MG63 (cell line): ENCODE measurements at regions not wholly inside any gene's neighbourhood (a gene's known extent, or its start where the extent isn't known, plus 50 kb on each side); places are given as distances from the start of the nearest gene placed in this dataset.

ENCODE experiments used
- DNase-seq: peaks from one replicate; pipeline ENCODE4 v3.0.0-alpha.2; 2020
- H3K27me3 ChIP-seq: fragments of 250-450 bp; sonication (Bioruptor Pico); 2 replicates; pipeline ENCODE4 v1.5.1; 2020; ENCODE audit warnings: mild to moderate bottlenecking, moderate library complexity
- H3K36me3 ChIP-seq: fragments of 250-450 bp; sonication (Bioruptor Pico); 2 replicates; pipeline ENCODE4 v1.5.1; 2020; ENCODE audit warnings: mild to moderate bottlenecking, moderate library complexity
- H3K4me3 ChIP-seq: fragments of 250-450 bp; sonication (Bioruptor Pico); 2 replicates; pipeline ENCODE4 v1.5.1; 2020; ENCODE audit warnings: mild to moderate bottlenecking, moderate library complexity
- H3K9me3 ChIP-seq: fragments of 250-450 bp; sonication (Bioruptor Pico); 2 replicates; pipeline ENCODE4 v1.5.1; 2020; ENCODE audit warnings: mild to moderate bottlenecking, moderate library complexity

DNA sequence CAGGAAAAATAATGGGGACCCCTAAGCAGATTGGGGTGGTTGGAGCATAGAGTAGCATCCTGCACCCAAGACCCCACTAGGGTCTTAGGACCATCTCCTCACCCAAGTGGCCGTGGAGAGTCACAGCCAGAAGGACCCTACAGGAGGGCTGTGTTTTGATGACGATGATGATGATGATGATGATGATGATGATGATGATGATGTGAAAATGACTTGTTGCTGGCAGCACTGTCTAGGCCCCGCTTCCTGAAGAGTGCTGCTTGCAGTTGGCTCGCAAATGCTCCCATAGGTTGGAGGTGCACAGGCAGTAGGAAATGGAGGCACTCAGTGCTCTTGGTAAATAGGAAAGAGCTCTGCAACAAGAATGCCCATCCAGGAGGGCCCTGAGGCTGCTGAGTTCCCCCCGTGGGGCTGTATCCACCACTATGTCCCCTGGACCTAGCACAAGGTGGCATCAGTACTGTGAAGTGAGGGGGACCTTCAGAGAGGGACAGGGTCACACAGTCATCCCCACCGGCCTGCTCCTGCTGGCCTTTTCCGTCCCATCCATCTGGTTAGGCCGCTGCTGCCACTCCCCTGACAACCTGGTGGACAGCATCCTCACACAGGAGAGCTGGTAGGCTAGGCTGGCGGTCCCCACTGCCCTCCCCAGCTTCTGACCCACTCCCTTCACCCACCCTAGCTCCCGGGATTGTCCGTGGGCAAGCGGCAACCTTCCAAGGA lies 139.6 kb downstream of the FOXD2 start:
- Histone ChIP-seq H3K9me3 (no peaks in the 10 kb centered on the region), H3K27me3 (peaks cover 2% of the 10 kb centered on the region; the same call in 1 of the 2 replicates), H3K36me3 (no peaks in the 10 kb centered on the region), H3K4me3 (no peak overlapping the region)
- DNase-seq: no peak

DNA sequence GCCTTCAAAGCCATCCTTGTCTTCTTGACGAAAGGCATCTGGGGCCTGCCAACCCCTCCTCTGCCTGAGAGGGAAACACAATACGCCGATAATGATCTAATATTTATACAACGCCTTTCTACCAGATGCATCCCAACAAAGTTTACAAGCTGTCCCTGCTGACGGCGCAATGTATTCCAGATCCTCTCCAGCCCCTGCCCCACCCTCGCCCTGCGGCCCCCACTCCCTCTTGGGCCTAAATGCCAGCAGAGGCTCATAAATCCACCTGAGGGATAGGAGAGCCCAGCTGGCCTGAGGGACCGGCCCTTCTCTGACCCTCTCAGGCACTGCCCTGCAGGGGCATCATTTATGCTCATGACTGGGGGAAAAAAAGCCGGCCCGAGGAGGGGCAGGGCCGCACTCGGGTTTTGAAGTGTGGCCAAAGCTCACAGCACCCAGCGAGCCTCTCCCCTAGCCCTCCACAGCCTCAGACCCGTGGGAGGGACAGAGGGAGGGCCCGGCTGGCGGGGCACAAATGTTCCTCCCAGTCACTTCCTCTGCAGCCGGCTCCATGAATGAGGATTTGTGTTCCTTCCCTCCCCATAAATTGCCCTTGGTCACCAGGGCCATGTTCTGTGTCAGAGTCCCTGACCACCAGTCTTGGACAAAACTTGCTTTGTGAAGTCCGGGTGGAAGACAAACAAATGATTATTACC lies 140.3 kb downstream of the FOXD2 start:
- Histone ChIP-seq H3K9me3 (no peaks in the 10 kb centered on the region), H3K36me3 (no peaks in the 10 kb centered on the region), H3K27me3 (peaks cover 2% of the 10 kb centered on the region; the same call in 1 of the 2 replicates), H3K4me3 (no peak overlapping the region)
- no peak for DNase-seq

DNA sequence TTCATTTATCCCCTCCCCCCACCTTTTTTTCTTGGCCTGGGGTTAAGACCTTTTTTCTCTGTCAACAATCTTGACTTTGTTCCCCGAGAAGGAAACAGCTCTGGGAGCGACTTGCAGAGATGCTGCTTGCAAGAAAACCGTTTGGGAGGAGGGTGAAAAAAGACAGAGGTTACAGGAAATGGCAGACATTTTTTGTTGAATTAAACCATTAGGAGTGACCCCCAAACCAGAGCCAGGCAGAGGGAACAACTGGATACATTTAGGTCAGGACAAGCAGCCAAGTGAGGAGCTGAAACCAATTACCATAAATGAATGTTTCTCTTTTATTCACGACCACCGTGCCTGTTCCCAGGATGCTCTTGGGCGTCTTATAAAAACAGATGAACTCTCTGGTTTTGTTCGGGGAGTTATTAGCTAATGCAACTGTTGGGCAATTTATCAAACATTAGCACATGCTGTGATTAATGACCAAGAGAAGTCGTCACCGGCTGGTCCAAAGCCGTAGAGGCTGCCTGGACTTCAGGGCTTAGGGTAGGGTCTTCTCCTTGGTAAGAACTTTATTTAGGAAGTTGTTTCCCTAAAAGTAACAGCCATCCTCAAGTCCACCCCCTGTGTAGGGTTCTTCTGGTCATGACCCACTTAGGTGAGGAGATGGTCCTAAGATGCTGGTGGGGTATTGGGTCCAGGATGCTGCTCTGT lies 141.0 kb downstream of the FOXD2 start:
- no peaks in the 10 kb centered on the region for H3K36me3 ChIP-seq
- H3K9me3 ChIP-seq: no peaks in the 10 kb centered on the region
- DNase-seq: no peak
- no peak overlapping the region for H3K4me3 ChIP-seq
- H3K27me3 ChIP-seq: peaks cover 2% of the 10 kb centered on the region; the same call in 1 of the 2 replicates

DNA sequence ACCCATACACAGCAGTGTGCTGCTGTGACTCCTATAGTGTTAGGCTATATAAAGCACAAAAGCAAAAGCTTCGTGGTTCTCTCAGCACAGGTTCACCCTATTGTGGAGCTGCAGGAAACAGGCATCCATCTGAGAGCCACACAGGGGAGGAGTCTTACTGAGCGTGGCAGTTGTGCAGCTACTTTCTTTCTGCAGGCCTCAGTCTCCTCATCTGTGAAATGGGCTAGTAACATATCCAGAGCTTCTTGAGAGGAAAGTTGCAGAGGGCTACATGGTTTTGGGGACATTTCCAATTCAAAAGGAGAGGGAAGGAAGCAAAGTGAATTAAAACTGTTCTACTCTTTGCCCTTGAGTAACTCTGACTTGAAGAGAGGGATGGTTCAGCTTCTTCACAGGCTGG lies 142.0 kb downstream of the FOXD2 start:
- H3K36me3 ChIP-seq: no peaks in the 10 kb centered on the region
- DNase-seq: no peak
- H3K9me3 ChIP-seq: no peaks in the 10 kb centered on the region
- peaks cover 2% of the 10 kb centered on the region; the same call in 1 of the 2 replicates for H3K27me3 ChIP-seq
- no peak overlapping the region for H3K4me3 ChIP-seq

DNA sequence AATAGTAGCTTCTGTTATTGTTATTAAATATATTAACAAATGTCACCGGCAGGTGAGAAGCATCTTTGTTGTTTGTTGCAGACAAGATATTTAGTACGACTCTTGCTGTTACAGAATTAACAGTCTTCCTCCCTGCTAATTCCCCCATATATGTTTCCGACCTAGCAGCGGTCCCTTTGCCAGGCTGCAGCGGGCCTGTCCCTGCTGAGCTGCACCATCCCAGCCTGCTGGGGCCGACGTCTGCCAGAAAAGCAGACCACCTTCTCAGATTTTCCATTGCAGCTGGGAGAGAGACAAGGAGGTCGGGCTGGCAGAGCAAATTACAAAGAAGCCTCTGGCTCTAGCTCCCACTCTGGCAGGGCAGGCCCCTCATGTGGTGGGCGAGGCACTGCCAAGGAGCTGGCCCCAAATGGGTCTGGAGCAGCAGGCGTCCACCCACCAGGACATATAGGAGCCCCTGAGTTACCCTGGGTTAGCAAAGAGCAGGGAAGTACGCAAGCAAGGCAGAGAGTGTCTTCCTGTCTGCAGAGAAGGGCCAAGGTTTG lies 142.7 kb downstream of the FOXD2 start:
- peaks cover 4% of the 10 kb centered on the region; the same call in 1 of the 2 replicates for H3K27me3 ChIP-seq

DNA sequence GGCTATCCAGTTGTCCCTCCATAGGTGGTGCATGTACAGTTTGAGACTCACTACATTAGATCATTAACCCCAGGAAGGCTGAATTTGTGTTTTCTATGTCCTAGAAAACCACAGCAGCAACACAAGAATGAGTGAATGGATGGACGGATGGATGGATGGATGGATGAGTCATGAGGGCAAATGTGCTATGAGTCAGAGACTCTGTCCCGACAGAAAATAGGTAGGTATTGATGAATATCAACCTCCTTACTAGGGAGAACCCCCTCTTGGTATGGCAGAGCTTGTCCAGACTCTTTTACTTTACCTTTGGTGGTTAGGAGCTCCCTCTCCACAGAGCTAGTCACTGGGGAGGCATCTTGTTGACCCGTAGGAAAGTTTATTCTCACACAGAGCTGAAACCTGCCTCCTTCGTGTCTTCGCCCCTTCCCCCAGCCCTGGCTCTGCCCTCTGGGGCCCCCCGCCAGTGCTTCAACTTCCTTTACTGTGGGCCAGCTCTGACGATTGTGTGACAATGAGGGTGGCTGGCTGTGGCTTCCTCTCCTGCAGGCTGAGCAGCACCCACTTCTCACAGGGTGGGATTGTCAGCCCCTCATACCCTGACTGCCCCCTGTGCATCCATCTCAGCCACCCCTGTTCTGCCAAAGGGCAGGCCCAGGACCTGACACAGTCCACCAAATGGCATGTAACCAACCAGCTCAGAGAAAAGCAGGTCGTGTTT lies 145.2 kb downstream of the FOXD2 start:
- Histone ChIP-seq H3K27me3 (peaks cover 4% of the 10 kb centered on the region; the same call in 1 of the 2 replicates), H3K4me3 (no peak overlapping the region), H3K36me3 (no peaks in the 10 kb centered on the region), H3K9me3 (no peaks in the 10 kb centered on the region)
- no peak for DNase-seq

More for the DNA sequence above, 142.7 kb downstream of the FOXD2 start:
- no peak for DNase-seq
- Histone ChIP-seq H3K4me3 (no peak overlapping the region), H3K36me3 (no peaks in the 10 kb centered on the region), H3K9me3 (no peaks in the 10 kb centered on the region)

DNA sequence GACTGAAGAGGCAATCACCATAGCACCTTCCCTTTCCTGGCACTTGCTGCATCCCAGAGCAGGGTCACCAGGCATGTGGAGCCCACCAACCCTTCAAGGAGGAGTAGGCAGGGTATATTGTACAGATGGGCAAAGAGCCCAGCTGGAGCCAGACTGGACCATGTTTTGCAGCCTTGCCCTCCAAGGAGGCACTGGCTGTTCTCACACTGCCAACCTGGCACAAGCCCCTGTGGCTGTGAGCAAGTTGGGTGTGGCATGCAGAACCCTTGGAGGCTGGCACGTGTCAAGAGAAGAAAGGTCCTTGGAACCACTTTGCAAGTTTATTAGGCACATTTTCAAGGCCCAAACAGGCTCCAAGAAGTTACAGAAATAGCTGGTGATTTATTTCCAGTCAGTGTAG lies 146.4 kb downstream of the FOXD2 start:
- Histone ChIP-seq H3K4me3 (no peak overlapping the region), H3K36me3 (no peaks in the 10 kb centered on the region), H3K27me3 (peaks cover 4% of the 10 kb centered on the region; the same call in 1 of the 2 replicates), H3K9me3 (no peaks in the 10 kb centered on the region)
- peak; percentile 21 for DNase-seq

DNA sequence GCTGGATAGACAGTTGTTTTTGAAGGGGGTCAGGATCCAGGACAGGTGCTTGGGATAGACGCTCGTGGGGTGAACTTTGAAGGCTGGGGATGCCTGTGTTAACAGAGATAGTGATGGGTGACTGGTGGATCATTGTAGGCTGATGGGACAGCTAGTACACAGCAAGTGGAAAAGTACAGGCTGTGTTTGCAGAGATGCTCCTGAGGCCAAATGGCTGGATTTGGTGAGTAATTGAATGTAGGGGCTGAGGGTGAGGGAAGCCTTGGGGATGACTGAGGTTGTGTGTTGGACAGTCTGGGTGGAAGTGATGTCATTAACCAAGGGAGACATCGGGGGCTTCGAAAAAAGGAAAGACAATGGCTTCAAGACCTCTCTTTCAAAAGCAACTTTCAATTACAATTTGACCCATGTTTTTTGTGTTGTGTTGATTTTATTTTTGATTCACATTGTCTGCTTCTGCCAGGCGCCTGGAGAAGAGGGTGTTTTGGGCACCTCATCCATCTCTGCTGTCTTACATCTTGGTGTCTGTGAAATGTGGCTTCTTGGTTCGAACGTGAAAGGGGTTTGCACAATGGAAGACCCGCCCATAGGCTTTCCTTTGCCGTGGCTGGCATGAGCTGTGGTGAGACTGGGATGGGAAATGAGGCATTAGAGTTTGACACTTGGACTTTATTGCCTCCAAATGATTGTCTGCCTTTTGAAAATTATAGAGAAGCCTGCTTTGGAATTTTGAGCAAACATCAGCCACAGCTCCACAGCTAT lies 147.5 kb downstream of the FOXD2 start:
- Histone ChIP-seq H3K4me3 (no peak overlapping the region), H3K27me3 (peaks cover 4% of the 10 kb centered on the region; the same call in 1 of the 2 replicates)
- no peak for DNase-seq

DNA sequence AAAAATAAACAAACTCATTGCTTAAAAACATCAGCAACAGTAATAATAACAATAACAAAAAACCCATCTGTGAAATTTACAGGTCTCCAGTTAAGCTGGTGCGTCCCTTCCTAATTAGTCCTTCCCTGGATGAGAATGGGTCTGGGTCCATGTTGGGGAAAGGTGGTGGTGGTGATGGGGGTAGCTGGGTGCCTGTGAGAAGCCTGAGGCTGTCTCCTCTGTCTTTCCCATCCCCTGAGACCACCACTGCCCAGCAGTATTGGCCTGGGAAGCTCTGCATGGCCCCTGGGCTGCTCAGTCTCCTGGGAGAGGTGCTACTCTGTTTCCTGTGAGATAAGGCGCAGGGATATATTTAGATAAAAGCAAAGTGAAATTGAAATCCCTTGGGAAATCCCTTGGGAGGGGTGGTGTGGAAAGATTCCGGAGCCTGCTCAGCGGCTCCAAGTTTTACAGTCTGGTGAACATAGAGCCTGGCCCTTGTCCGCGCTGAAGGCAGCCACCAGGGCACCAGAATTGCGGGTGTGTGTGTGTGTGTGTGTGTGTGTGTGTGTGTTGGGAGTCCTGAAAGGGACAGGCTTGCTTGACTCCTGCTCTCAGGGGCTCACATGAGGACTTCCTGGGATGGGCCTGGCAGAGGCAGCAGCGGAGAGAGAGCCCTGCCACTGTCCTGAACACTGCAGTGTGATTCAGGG lies 150.2 kb downstream of the FOXD2 start:
- H3K36me3 ChIP-seq: no peaks in the 10 kb centered on the region
- DNase-seq: no peak
- no peak overlapping the region for H3K4me3 ChIP-seq
- H3K27me3 ChIP-seq: peaks cover 2% of the 10 kb centered on the region; the same call in 1 of the 2 replicates
- H3K9me3 ChIP-seq: no peaks in the 10 kb centered on the region

More for the DNA sequence above, 147.5 kb downstream of the FOXD2 start:
- Histone ChIP-seq H3K36me3 (no peaks in the 10 kb centered on the region), H3K9me3 (no peaks in the 10 kb centered on the region)

DNA sequence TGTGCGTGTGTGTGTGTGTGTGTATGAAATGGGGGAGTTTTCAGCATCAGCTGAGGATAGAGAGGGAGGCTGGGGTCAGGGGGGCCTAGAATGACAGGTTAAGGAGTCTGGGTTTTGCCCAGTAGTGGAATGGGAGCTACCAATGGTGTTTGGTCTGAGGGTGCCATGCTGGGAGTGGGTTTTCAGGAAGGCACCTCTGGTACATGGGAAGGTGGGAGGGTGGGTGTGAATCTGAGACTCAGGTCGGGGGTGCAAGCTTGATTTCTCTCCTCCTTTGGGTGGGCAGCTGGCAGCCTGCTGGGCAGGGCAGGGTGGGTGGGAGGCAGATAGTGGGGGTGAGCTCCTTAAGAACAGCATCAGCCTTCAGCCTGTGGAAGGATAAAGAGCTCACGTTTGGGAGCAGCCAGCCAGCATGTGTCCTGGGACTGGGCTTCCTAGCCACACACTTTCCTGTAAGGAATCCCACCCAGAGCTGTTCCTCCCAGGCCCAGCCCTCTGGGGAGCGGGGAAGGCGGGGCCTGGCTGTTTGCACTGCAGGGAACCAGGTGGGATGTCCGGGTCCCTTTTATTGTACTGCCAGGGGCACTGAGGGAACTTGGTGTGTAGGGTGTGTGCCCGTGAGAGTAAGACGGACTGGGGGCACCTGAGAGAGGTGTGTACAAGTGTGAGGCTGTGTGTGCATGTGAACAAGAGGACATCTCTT lies 152.8 kb downstream of the FOXD2 start:
- H3K36me3 ChIP-seq: no peaks in the 10 kb centered on the region
- no peaks in the 10 kb centered on the region for H3K9me3 ChIP-seq
- no peaks in the 10 kb centered on the region; the same call in 1 of the 2 replicates for H3K27me3 ChIP-seq
- no peak overlapping the region for H3K4me3 ChIP-seq
- no peak for DNase-seq

DNA sequence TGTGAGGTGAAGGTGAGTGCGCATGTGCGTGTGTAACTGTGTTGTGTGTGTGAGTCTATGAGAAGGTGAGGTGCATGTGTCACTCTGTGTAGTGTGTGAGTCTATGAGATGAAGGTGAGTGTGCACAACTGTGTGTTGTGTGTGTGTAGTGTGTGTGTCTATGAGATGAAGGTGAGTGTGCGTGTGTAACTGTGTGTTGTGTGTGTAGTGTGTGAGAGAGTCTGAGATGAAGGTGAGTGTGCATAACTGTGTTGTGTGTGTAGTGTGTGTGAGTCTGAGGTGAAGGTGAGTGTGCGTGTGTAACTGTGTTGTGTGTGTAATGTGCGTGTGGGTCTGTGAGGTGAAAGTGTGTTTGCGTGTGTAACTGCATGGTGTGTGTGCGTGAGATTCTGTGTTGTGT lies 154.0 kb downstream of the FOXD2 start:
- no peak for DNase-seq
- H3K9me3 ChIP-seq: no peaks in the 10 kb centered on the region

DNA sequence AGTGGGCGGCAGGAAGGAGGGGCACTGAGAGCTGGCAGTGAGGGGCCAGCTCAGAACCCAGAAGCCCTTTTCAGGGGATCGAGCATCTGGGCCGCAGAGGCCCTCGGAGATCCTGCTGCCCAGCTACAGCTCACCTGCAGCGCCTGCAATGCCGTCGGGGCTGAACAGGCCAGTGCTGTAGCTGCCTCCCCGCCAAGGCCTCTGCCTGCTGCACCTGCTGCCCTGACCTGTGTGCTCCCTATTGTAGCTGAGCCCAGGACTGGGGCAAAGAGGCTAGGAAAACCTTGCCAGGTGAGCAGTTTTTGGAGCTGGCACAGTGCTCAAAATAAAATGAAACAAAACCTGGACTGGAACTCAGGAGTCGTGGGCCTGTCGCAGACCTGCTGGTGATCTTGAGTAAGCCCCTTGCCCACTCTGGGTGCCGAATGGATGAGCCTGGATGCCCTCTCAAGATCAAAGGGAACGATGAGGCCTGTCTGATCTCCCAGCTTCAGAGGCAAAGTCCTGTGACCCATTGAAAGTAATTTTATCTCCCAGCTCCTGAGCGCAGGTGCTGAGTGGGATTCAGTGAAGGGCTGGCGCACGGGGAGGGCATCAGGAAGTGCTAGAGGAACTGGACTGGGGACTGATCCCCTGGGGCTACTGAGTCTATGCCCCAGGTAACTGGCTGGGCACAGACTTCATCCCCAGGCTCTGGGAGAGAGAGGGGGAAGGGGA lies 154.6 kb downstream of the FOXD2 start:
- H3K9me3 ChIP-seq: no peaks in the 10 kb centered on the region
- H3K36me3 ChIP-seq: no peaks in the 10 kb centered on the region
- no peaks in the 10 kb centered on the region for H3K27me3 ChIP-seq
- DNase-seq: no peak
- H3K4me3 ChIP-seq: no peak overlapping the region

More for the DNA sequence above, 154.0 kb downstream of the FOXD2 start:
- no peaks in the 10 kb centered on the region for H3K36me3 ChIP-seq
- no peak overlapping the region for H3K4me3 ChIP-seq
- H3K27me3 ChIP-seq: no peaks in the 10 kb centered on the region

DNA sequence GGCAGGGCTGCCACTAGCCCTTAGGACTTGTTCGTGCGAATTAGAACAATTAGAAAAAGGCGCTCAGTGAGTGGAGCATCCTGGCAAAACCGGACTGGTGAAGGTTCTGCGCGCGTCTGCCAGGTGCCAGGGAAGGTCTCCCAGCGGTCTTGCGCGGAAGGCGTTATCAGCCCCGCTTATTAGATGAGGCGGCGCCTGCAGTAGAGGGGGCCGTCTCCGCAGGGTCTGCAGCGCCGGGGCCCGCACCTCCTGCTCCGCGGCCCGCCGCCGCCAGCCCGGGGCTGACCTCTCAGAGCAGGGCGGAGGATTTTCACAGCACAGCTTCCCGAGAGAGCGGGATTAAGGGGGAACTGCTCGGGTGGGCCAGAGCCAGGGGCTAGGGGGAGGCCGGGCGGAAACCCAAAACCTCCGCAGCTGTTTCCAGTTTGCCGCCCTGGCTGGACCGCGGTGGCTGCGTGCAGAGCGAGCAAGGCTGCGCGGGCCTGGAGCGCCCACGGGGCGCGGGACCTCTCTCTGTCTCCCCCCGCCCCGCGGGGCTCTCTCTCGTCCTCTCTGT lies 155.2 kb downstream of the FOXD2 start:
- Histone ChIP-seq H3K9me3 (no peaks in the 10 kb centered on the region), H3K27me3 (no peaks in the 10 kb centered on the region), H3K4me3 (no peak overlapping the region), H3K36me3 (no peaks in the 10 kb centered on the region)
- DNase-seq: no peak
